ENCODE measurements at regions not wholly inside any gene's neighbourhood (a gene's known extent, or its start where the extent isn't known, plus 50 kb on each side); places are given as distances from the start of the nearest gene placed in this dataset.

- no peak overlapping the region for H3K4me3 ChIP-seq (ENCODE audit: low read depth, low read length, poor library complexity, severe bottlenecking)
- H3K27ac ChIP-seq (ENCODE audit: low read depth, low read length, poor library complexity, severe bottlenecking): no peak overlapping the region
- H3F3A ChIP-seq (ENCODE audit: insufficient read depth, low read length): no peaks in the 10 kb centered on the region
- H4K20me1 ChIP-seq (ENCODE audit: insufficient read depth, low read length): no peaks in the 10 kb centered on the region; the same call in 1 of the 2 replicates
- no peak overlapping the region for H2AFZ ChIP-seq (ENCODE audit: low read length)
- no peak for TF ChIP-seq EZH2 (IDR thresholded peaks at IDR 0.05; ENCODE audit: borderline replicate concordance, low read length)
- no peak for TF ChIP-seq CTCF (IDR thresholded peaks at IDR 0.05; ENCODE audit: low read length)
- H3K9ac ChIP-seq (ENCODE audit: low read length): no peak overlapping the region
- H3K4me1 ChIP-seq (ENCODE audit: insufficient read depth, low read length, severe bottlenecking): no peaks in the 10 kb centered on the region
- H3K9me3 ChIP-seq (ENCODE audit: low read length): no peaks in the 10 kb centered on the region
- H3K4me2 ChIP-seq (ENCODE audit: low read length): no peak overlapping the region
- H3K36me3 ChIP-seq (ENCODE audit: insufficient read depth, low read length): no peaks in the 10 kb centered on the region
- no peaks in the 10 kb centered on the region for H3K9me2 ChIP-seq (ENCODE audit: low read depth, low read length)
- H3K27me3 ChIP-seq (ENCODE audit: insufficient read depth, low read length): no peaks in the 10 kb centered on the region
- H3K79me2 ChIP-seq (ENCODE audit: insufficient read depth, low read length): no peaks in the 10 kb centered on the region
These were observed 331.4 kb upstream of the USP24 start for GRCh38 chr1:55546553-55546952.

GRCh38 chr1:55544826-55545225 lies 329.7 kb upstream of the USP24 start:
- no peaks in the 10 kb centered on the region for H3K9me3 ChIP-seq (ENCODE audit: low read length)
- H3F3A ChIP-seq (ENCODE audit: insufficient read depth, low read length): no peaks in the 10 kb centered on the region
- H2AFZ ChIP-seq (ENCODE audit: low read length): no peak overlapping the region
- H3K27ac ChIP-seq (ENCODE audit: low read depth, low read length, poor library complexity, severe bottlenecking): no peak overlapping the region
- no peaks in the 10 kb centered on the region for H3K4me1 ChIP-seq (ENCODE audit: insufficient read depth, low read length, severe bottlenecking)
- no peaks in the 10 kb centered on the region for H3K27me3 ChIP-seq (ENCODE audit: insufficient read depth, low read length)
- TF ChIP-seq EZH2 (IDR thresholded peaks at IDR 0.05; ENCODE audit: borderline replicate concordance, low read length): no peak
- TF ChIP-seq CTCF (IDR thresholded peaks at IDR 0.05; ENCODE audit: low read length): no peak
- no peaks in the 10 kb centered on the region for H3K9me2 ChIP-seq (ENCODE audit: low read depth, low read length)
- H4K20me1 ChIP-seq (ENCODE audit: insufficient read depth, low read length): no peaks in the 10 kb centered on the region; the same call in 1 of the 2 replicates
- no peaks in the 10 kb centered on the region for H3K36me3 ChIP-seq (ENCODE audit: insufficient read depth, low read length)
- no peak overlapping the region for H3K9ac ChIP-seq (ENCODE audit: low read length)
- H3K4me3 ChIP-seq (ENCODE audit: low read depth, low read length, poor library complexity, severe bottlenecking): no peak overlapping the region
- no peaks in the 10 kb centered on the region for H3K79me2 ChIP-seq (ENCODE audit: insufficient read depth, low read length)
- H3K4me2 ChIP-seq (ENCODE audit: low read length): no peak overlapping the region

GRCh38 chr1:55542901-55543504 lies 327.8 kb upstream of the USP24 start:
- no peaks in the 10 kb centered on the region for H3K9me2 ChIP-seq (ENCODE audit: low read depth, low read length)
- no peaks in the 10 kb centered on the region for H3K36me3 ChIP-seq (ENCODE audit: insufficient read depth, low read length)
- no peaks in the 10 kb centered on the region for H3K4me1 ChIP-seq (ENCODE audit: insufficient read depth, low read length, severe bottlenecking)
- H3F3A ChIP-seq (ENCODE audit: insufficient read depth, low read length): no peaks in the 10 kb centered on the region
- TF ChIP-seq CTCF (IDR thresholded peaks at IDR 0.05; ENCODE audit: low read length): no peak
- no peak for TF ChIP-seq EZH2 (IDR thresholded peaks at IDR 0.05; ENCODE audit: borderline replicate concordance, low read length)
- H3K9me3 ChIP-seq (ENCODE audit: low read length): no peaks in the 10 kb centered on the region
- H3K79me2 ChIP-seq (ENCODE audit: insufficient read depth, low read length): no peaks in the 10 kb centered on the region
- no peak overlapping the region for H3K4me3 ChIP-seq (ENCODE audit: low read depth, low read length, poor library complexity, severe bottlenecking)
- H3K9ac ChIP-seq (ENCODE audit: low read length): no peak overlapping the region
- H3K27me3 ChIP-seq (ENCODE audit: insufficient read depth, low read length): no peaks in the 10 kb centered on the region
- H4K20me1 ChIP-seq (ENCODE audit: insufficient read depth, low read length): no peaks in the 10 kb centered on the region; the same call in 1 of the 2 replicates
- H3K4me2 ChIP-seq (ENCODE audit: low read length): no peak overlapping the region
- H2AFZ ChIP-seq (ENCODE audit: low read length): no peak overlapping the region
- H3K27ac ChIP-seq (ENCODE audit: low read depth, low read length, poor library complexity, severe bottlenecking): no peak overlapping the region
